A549 (cell line): ENCODE measurements at regions not wholly inside any gene's neighbourhood (a gene's known extent, or its start where the extent isn't known, plus 50 kb on each side); places are given as distances from the start of the nearest gene placed in this dataset.

ENCODE experiments used
- ATAC-seq, 2 experiments: fragments of 200-7000 bp in 1 of 2; fragments of >200 bp in 1 of 2; cut with Nextera tagmentation in 1 of 2; cut with Tn5 transposase in 1 of 2; 3 replicates each; pipeline versions ENCODE4 v1.8.0 to v1.9.1; 2018 to 2020; ENCODE audit warnings: mild to moderate bottlenecking in 1 of 2, moderate library complexity in 1 of 2
- CTCF ChIA-PET: fragments of 300-600 bp; sonication (Branson Sonifier 250); formaldehyde crosslinking; extraction: SDS; loops from one replicate; lab custom pipeline; 2021; ENCODE audit warnings: antibody characterized with exemption, inconsistent platforms; lab: Yijun Ruan, JAX
- POLR2A ChIA-PET: fragments of 350-600 bp; formaldehyde crosslinking; extraction: SDS; loops from one replicate; lab custom pipeline; 2021; ENCODE audit warnings: antibody characterized with exemption, inconsistent platforms; lab: Yijun Ruan, JAX
- DNase-seq, 2 experiments: peaks; one replicate each; pipeline versions ENCODE4 v3.0.0 to v3.0.0-alpha.2; 2011 to 2016; ENCODE audit warnings: low read depth in 1 of 2, low spot score in 1 of 2
- FAIRE-seq: peaks from 2 replicates; lab custom pipeline; 2011; peaks lifted over from hg19 to GRCh38; lab: Jason Lieb, UNC
- H3K27ac ChIP-seq, 2 experiments: fragments of >200 bp; sonication (Bioruptor Twin); formaldehyde crosslinking; 3 replicates each; pipeline ENCODE4 v1.5.1; 2016 to 2017
- H3K4me1 ChIP-seq: fragments of >200 bp; sonication (Bioruptor Twin); formaldehyde crosslinking; 3 replicates; pipeline ENCODE4 v1.6.1; 2016
- H3K4me2 ChIP-seq: fragments of >200 bp; sonication (Bioruptor Twin); formaldehyde crosslinking; 3 replicates; pipeline ENCODE4 v1.6.1; 2016
- H3K4me3 ChIP-seq: fragments of >200 bp; sonication (Bioruptor Twin); formaldehyde crosslinking; 3 replicates; pipeline ENCODE4 v1.5.1; 2016
- H3K9me3 ChIP-seq: fragments of >200 bp; sonication (Bioruptor Twin); formaldehyde crosslinking; 3 replicates; pipeline ENCODE4 v1.6.1; 2016
- BCL3 ChIP-seq: fragments of >200 bp; sonication (Bioruptor Twin); formaldehyde crosslinking; IDR thresholded peaks from 3 replicates; pipeline ENCODE4 v1.6.1; 2016
- BHLHE40 ChIP-seq: IDR thresholded peaks from 2 replicates; pipeline ENCODE4 v1.6.1; 2012; ENCODE audit warnings: low read depth, low read length, inconsistent platforms
- CBX8 ChIP-seq: fragments of 200-600 bp; sonication (generic); IDR thresholded peaks from 2 replicates; pipeline ENCODE4 v1.6.1; 2016
- CHD2 ChIP-seq: fragments of 150-350 bp; IDR thresholded peaks from 2 replicates; pipeline ENCODE4 v1.6.1; 2014; ENCODE audit warnings: low read length; ENCODE audit not compliant: partially characterized antibody
- FOSB ChIP-seq: fragments of 250-450 bp; sonication (Bioruptor Pico); IDR thresholded peaks from 2 replicates; pipeline ENCODE4 v1.5.0; 2020; ENCODE audit warnings: mild to moderate bottlenecking, moderate library complexity
- FOSL2 ChIP-seq, 2 experiments: fragments of 450-650 bp in 1 of 2; fragments of >200 bp in 1 of 2; sonication (Bioruptor Twin) in 1 of 2; formaldehyde crosslinking; IDR thresholded peaks; 2 replicates each; pipeline versions ENCODE4 v1.5.0 to v1.6.1; 2016 to 2020; ENCODE audit warnings: mild to moderate bottlenecking in 1 of 2, moderate library complexity in 1 of 2
- HES2 ChIP-seq: fragments of >200 bp; sonication (Bioruptor Twin); formaldehyde crosslinking; IDR thresholded peaks from 2 replicates; pipeline ENCODE4 v1.6.1; 2016
- JUNB ChIP-seq: fragments of >200 bp; sonication (Bioruptor Twin); formaldehyde crosslinking; IDR thresholded peaks from 2 replicates; pipeline ENCODE4 v1.6.1; 2016
- KDM5A ChIP-seq: fragments of 200-600 bp; sonication (generic); IDR thresholded peaks from 2 replicates; pipeline ENCODE4 v1.6.1; 2016; ENCODE audit warnings: antibody characterized with exemption, mild to moderate bottlenecking
- MAFK ChIP-seq: fragments of 450-650 bp; IDR thresholded peaks from 2 replicates; pipeline ENCODE4 v1.6.1; 2014; ENCODE audit not compliant: partially characterized antibody
- PBX3 ChIP-seq: IDR thresholded peaks from 2 replicates; pipeline ENCODE4 v1.6.1; 2012
- PHF8 ChIP-seq: fragments of 200-600 bp; sonication (generic); IDR thresholded peaks from 2 replicates; pipeline ENCODE4 v1.6.1; 2016; ENCODE audit warnings: low read depth, mild to moderate bottlenecking, antibody characterized with exemption, moderate library complexity, borderline replicate concordance
- RCOR1 ChIP-seq: fragments of 150-350 bp; IDR thresholded peaks from 2 replicates; pipeline ENCODE4 v1.6.1; 2014; ENCODE audit warnings: antibody characterized with exemption, low read length, low read depth
- ZFP36 ChIP-seq: fragments of 450-650 bp; IDR thresholded peaks from 2 replicates; pipeline ENCODE4 v1.6.1; 2014; ENCODE audit warnings: borderline replicate concordance; ENCODE audit not compliant: partially characterized antibody
- WGBS: methylation state at CpG from one replicate; pipeline ENCODE4 v1.1.6; 2017; ENCODE audit errors: missing lambda C conversion rate; 5-methylcytosine and 5-hydroxymethylcytosine counted together
- TF ChIP-seq, protein P1 (sequence below): fragments of 450-650 bp; IDR thresholded peaks from 2 replicates; pipeline ENCODE4 v1.6.1; 2014; ENCODE audit warnings: antibody characterized with exemption

- TF ChIP-seq, protein P1, sequence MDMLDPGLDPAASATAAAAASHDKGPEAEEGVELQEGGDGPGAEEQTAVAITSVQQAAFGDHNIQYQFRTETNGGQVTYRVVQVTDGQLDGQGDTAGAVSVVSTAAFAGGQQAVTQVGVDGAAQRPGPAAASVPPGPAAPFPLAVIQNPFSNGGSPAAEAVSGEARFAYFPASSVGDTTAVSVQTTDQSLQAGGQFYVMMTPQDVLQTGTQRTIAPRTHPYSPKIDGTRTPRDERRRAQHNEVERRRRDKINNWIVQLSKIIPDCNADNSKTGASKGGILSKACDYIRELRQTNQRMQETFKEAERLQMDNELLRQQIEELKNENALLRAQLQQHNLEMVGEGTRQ = no peak
- TF ChIP-seq FOSL2 (IDR thresholded peaks at IDR 0.05) = no peak
- TF ChIP-seq FOSL2 (CRISPR knock-in tag; IDR thresholded peaks at IDR 0.05) = no peak
- TF ChIP-seq FOSB = no peak
- TF ChIP-seq MAFK = no peak
- TF ChIP-seq HES2 = no peak
- TF ChIP-seq PHF8 = no peak
- no peak for TF ChIP-seq PBX3
- ChIA-PET CTCF (interaction anchor here (0.5 to 1.6 kb wide), 2 partner anchors 12 to 1555 kb away, joined by 3 read pairs; no protein-coding TSS in a partner anchor), POLR2A (no interaction called here)
- peaks cover 10% of the 10 kb centered on the region for H3K4me1 ChIP-seq
- H3K9me3 ChIP-seq = no peaks in the 10 kb centered on the region
- DNase-seq (no peak), ATAC-seq (no peak), FAIRE-seq (no peak)
- H3K4me3 ChIP-seq = no peak overlapping the region
- no peak overlapping the region for H3K4me2 ChIP-seq
- 59% methylated on average over 3 of the region's 3 CpGs for WGBS
- no peak overlapping the region for H3K27ac ChIP-seq
These were observed 402.6 kb downstream of the SIPA1L2 start for GRCh38 chr1:232227306-232227705.

DNA sequence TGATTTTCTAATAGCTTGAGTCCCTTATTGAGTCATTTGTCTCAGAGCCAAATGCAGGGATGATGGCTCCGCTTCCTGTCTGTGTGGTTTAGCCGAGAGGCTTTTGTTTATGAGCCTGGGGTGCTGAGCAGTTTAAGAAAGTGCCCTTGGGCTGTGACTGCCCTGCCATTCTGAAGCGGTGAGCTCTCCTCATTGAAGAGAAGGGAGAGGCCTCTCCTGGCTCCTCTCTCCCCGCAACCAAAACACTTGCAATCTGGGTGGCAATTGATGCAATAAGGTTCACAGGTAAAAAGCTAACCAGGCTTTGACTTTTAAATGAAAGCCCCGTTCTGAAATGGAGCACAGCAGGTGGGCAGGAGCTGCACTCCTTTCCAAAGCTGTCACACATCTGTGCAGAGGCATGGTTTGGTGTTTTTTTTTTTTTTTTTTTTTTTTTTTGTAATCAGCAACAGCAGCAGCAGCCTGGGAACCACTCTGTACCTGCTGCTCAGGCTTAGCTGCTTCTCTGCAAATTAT lies 403.7 kb downstream of the SIPA1L2 start:
- Histone ChIP-seq H3K4me3 (no peak overlapping the region), H3K27ac (0 out of 6 replicates have a peak overlapping the region, but pooled peaks have one; percentile 6 to 11), H3K4me2 (peak overlapping the region; percentile 20; the same call in 1 of the 3 replicates), H3K9me3 (no peaks in the 10 kb centered on the region), H3K4me1 (peaks cover 20% of the 10 kb centered on the region)
- 64% methylated on average over 5 of the region's 5 CpGs for WGBS
- no peak for FAIRE-seq
- POLR2A ChIA-PET = no interaction called here
- CTCF ChIA-PET = interaction anchor here (0.5 to 0.7 kb wide), 3 partner anchors 9 to 94 kb away, joined by 3 to 6 read pairs (median 4); no protein-coding TSS in a partner anchor
- no peak for TF ChIP-seq BCL3
- no peak for TF ChIP-seq KDM5A
- TF ChIP-seq, protein P1 = no peak
- TF ChIP-seq PHF8 = no peak
- TF ChIP-seq JUNB = no peak
- ATAC-seq = no peak
- DNase-seq = no peak

DNA sequence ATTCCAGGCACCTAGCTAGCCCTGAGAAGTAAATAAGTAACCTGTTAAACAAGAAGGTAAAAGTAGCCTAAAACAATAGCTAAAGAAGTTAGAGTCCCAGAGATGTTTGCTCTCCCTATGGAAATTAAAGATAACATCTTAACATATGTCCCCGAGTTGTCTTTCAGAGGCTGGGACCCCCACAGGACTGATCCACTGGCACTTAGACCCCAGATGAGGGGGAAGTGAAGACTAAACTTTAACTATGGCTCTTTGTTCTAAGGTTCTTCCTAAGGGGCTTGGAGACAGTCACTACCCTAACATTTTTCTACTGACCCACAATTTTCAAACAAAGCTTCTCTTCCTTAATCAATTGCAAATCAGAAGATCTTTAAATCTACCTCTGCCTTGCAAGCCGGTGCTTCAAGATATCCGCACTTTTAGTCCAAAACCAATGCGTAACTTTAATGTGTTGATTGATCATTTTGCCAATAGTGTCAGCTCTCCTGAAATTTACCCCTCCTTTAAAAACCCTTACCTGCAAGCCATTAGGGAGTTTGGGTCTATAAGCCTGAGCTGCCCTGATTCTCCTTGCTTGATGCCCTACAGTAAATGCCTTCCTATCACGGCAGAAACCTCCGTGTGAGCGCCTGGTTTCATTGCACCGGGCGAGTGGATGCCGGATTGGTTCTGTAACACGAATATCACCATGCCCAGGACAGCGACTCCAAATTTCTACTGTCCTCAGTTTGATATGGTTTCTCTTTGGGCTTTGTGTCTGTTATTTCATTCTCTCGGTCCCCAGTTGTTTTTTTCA lies 404.4 kb downstream of the SIPA1L2 start:
- DNase-seq (no peak), ATAC-seq (no peak)
- H3K4me3 ChIP-seq = no peak overlapping the region
- H3K4me2 ChIP-seq = no peak overlapping the region
- TF ChIP-seq, protein P1 = no peak
- TF ChIP-seq RCOR1 = no peak
- no peak for TF ChIP-seq JUNB
- no peak for TF ChIP-seq ZFP36
- TF ChIP-seq CHD2 = no peak
- TF ChIP-seq CBX8 = no peak
- TF ChIP-seq BHLHE40 = no peak
- TF ChIP-seq HES2 = no peak
- TF ChIP-seq, all 56 proteins: peak for 0
- H3K4me1 ChIP-seq = peaks cover 22% of the 10 kb centered on the region
- H3K9me3 ChIP-seq = no peaks in the 10 kb centered on the region
- no peak overlapping the region for H3K27ac ChIP-seq
- ChIA-PET POLR2A (no interaction called here), CTCF (no interaction called here)
- FAIRE-seq = no peak
- 85% methylated on average over 13 of the region's 13 CpGs for WGBS
